ENCODE measurements at regions not wholly inside any gene's neighbourhood (a gene's known extent, or its start where the extent isn't known, plus 50 kb on each side); places are given as distances from the start of the nearest gene placed in this dataset.

DNA sequence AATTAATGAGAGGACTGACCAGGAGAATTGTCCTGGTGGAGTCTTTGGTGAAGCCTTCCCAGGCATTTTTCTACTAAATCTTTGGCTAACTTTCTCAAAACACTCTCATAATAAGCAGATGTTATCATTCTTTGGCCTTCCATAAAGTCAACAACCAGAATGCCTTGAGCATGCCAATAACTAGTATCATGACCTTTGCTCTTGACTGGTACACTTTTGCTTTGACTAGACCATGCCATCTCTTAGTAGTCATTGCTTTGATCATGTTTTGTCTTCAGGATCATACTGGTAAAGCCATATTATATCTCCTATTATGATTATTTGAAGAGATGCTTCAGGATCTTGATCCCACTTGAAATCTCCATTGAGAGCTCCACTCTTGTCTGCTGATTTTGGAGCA, 506.9 kb downstream of the ELAVL2 start:
- Histone ChIP-seq H2BK12ac (ENCODE audit: low read length) (no peak overlapping the region), H2AFZ (ENCODE audit: insufficient read depth, low read length, poor library complexity) (no peak overlapping the region), H3K27me3 (ENCODE audit: insufficient read depth, low read length) (no peaks in the 10 kb centered on the region), H4K91ac (ENCODE audit: low read depth, low read length) (no peak overlapping the region), H2BK120ac (ENCODE audit: insufficient read depth, low read length, poor library complexity) (no peak overlapping the region), H4K8ac (ENCODE audit: low read depth, low read length) (no peak overlapping the region), H2AK5ac (ENCODE audit: low read length) (no peak overlapping the region), H3K36me3 (ENCODE audit: control insufficient read depth in 1 of 2, insufficient read depth in 2 of 2, low read length in 2 of 2) (no peaks in the 10 kb centered on the region), H3K4me2 (ENCODE audit: low read length) (no peak overlapping the region), H2BK5ac (ENCODE audit: low read depth, low read length, poor library complexity) (no peak overlapping the region), H3K79me1 (ENCODE audit: low read length) (no peaks in the 10 kb centered on the region), H3K4me3 (ENCODE audit: low read depth, low read length) (no peak overlapping the region), H3K79me2 (ENCODE audit: control insufficient read depth, insufficient read depth, low read length, poor library complexity) (no peaks in the 10 kb centered on the region), H3K23ac (ENCODE audit: low read length) (no peak overlapping the region), H3K27ac (ENCODE audit: low read depth, low read length) (no peak overlapping the region), H3K9me3 (ENCODE audit: insufficient read depth, low read depth, low read length) (no peaks in the 10 kb centered on the region), H3K4me1 (ENCODE audit: control insufficient read depth in 1 of 2, insufficient read depth in 2 of 2, low read length in 2 of 2) (no peaks in the 10 kb centered on the region), H3K14ac (ENCODE audit: low read length) (no peak overlapping the region), H3K18ac (ENCODE audit: low read length) (no peak overlapping the region), H4K12ac (ENCODE audit: low read depth, low read length) (no peak overlapping the region), H3K4ac (ENCODE audit: low read depth, low read length) (no peak overlapping the region), H3K9ac (ENCODE audit: low read length) (no peak overlapping the region)
- DNase-seq, result no peak

DNA sequence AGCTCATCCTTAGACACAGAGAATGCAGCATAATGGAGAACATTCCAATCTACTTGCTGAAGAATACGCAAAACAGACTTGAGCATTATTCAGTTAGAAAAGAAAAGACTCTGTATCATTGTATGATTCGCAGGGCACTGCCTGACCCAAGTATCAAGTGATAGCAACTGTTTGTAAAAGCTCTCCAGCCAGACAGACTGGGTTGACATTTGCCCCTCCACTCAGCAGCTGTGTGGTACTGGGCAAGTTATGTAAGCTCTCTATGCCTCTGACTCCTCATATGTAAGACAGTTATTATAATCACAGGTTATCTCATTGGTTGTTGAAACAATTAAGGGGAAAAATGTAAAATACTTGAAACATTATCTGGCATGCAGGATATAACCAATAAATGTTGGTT, 505.0 kb downstream of the ELAVL2 start:
- no peak overlapping the region for H3K9ac ChIP-seq (ENCODE audit: low read length)
- no peak overlapping the region for H2AFZ ChIP-seq (ENCODE audit: insufficient read depth, low read length, poor library complexity)
- no peak overlapping the region for H3K27ac ChIP-seq (ENCODE audit: low read depth, low read length)
- no CpG with 5 or more reads among the region's 2 CpGs for WGBS (ENCODE audit: extremely low coverage, insufficient coverage, insufficient read length)
- no peak overlapping the region for H4K8ac ChIP-seq (ENCODE audit: low read depth, low read length)
- H3K14ac ChIP-seq (ENCODE audit: low read length), result no peak overlapping the region
- no peaks in the 10 kb centered on the region for H3K4me1 ChIP-seq (ENCODE audit: control insufficient read depth in 1 of 2, insufficient read depth in 2 of 2, low read length in 2 of 2)
- DNase-seq, result no peak
- no peak overlapping the region for H3K23ac ChIP-seq (ENCODE audit: low read length)
- no peak overlapping the region for H4K91ac ChIP-seq (ENCODE audit: low read depth, low read length)
- no peak overlapping the region for H2BK12ac ChIP-seq (ENCODE audit: low read length)
- H4K12ac ChIP-seq (ENCODE audit: low read depth, low read length), result no peak overlapping the region
- H3K79me2 ChIP-seq (ENCODE audit: control insufficient read depth, insufficient read depth, low read length, poor library complexity), result no peaks in the 10 kb centered on the region
- no peak overlapping the region for H3K4ac ChIP-seq (ENCODE audit: low read depth, low read length)
- H2BK5ac ChIP-seq (ENCODE audit: low read depth, low read length, poor library complexity), result no peak overlapping the region
- H3K18ac ChIP-seq (ENCODE audit: low read length), result no peak overlapping the region
- H3K79me1 ChIP-seq (ENCODE audit: low read length), result no peaks in the 10 kb centered on the region
- H3K36me3 ChIP-seq (ENCODE audit: control insufficient read depth in 1 of 2, insufficient read depth in 2 of 2, low read length in 2 of 2), result no peaks in the 10 kb centered on the region
- no peak overlapping the region for H3K4me2 ChIP-seq (ENCODE audit: low read length)
- H3K4me3 ChIP-seq (ENCODE audit: low read depth, low read length), result no peak overlapping the region
- no peaks in the 10 kb centered on the region for H3K27me3 ChIP-seq (ENCODE audit: insufficient read depth, low read length)
- no peaks in the 10 kb centered on the region for H3K9me3 ChIP-seq (ENCODE audit: insufficient read depth, low read depth, low read length)
- H2BK120ac ChIP-seq (ENCODE audit: insufficient read depth, low read length, poor library complexity), result no peak overlapping the region
- H2AK5ac ChIP-seq (ENCODE audit: low read length), result no peak overlapping the region

DNA sequence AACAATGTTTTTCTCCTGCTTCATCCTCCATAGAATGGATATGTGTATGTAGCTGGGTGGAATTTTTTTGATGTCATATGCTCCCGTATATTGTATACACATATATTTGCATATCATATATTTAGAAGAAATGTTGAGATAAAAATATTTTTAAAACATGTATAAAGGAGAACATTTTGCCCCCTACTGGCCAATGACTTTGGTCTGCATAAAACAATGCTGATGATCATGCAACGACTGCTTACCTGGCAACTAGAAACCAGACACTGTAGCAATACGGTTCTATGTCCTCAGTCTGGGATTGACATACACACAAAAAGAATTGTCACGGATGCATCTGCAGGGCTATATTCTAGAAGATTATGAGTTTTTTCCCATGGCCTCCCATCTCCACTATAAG, 503.6 kb downstream of the ELAVL2 start:
- H3K4me1 ChIP-seq (ENCODE audit: control insufficient read depth in 1 of 2, insufficient read depth in 2 of 2, low read length in 2 of 2), result no peaks in the 10 kb centered on the region

DNA sequence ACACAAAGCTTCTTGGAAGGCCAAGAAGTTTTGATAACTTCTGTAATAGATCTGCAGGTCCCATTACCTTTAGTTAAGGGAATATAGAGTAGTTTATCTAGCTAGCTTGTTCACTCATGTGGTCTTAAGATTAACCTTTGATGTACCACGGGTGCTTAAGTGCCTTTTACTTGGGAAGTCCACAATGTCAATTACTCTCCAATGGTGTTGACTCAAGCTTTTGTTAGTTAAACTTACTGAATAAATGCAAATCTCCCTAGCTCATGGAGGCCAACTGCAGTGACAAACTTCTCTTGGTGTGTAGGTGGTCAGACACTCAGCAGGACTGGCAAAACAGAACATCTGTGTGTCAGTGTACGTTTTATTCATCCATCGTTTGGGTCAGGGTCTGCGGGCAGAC, 501.5 kb downstream of the ELAVL2 start:
- Histone ChIP-seq H3K4me3 (ENCODE audit: low read depth, low read length) (no peak overlapping the region), H2BK120ac (ENCODE audit: insufficient read depth, low read length, poor library complexity) (no peak overlapping the region), H3K79me1 (ENCODE audit: low read length) (no peaks in the 10 kb centered on the region), H3K4ac (ENCODE audit: low read depth, low read length) (no peak overlapping the region), H3K27me3 (ENCODE audit: insufficient read depth, low read length) (no peaks in the 10 kb centered on the region), H4K12ac (ENCODE audit: low read depth, low read length) (no peak overlapping the region), H3K27ac (ENCODE audit: low read depth, low read length) (no peak overlapping the region), H2AK5ac (ENCODE audit: low read length) (no peak overlapping the region), H3K9me3 (ENCODE audit: insufficient read depth, low read depth, low read length) (no peaks in the 10 kb centered on the region), H2BK12ac (ENCODE audit: low read length) (no peak overlapping the region), H2BK5ac (ENCODE audit: low read depth, low read length, poor library complexity) (no peak overlapping the region), H3K4me1 (ENCODE audit: control insufficient read depth in 1 of 2, insufficient read depth in 2 of 2, low read length in 2 of 2) (no peaks in the 10 kb centered on the region), H3K23ac (ENCODE audit: low read length) (no peak overlapping the region), H3K79me2 (ENCODE audit: control insufficient read depth, insufficient read depth, low read length, poor library complexity) (no peaks in the 10 kb centered on the region), H3K14ac (ENCODE audit: low read length) (no peak overlapping the region), H4K91ac (ENCODE audit: low read depth, low read length) (no peak overlapping the region), H3K18ac (ENCODE audit: low read length) (no peak overlapping the region), H3K9ac (ENCODE audit: low read length) (no peak overlapping the region), H2AFZ (ENCODE audit: insufficient read depth, low read length, poor library complexity) (no peak overlapping the region), H3K4me2 (ENCODE audit: low read length) (no peak overlapping the region), H3K36me3 (ENCODE audit: control insufficient read depth in 1 of 2, insufficient read depth in 2 of 2, low read length in 2 of 2) (no peaks in the 10 kb centered on the region), H4K8ac (ENCODE audit: low read depth, low read length) (no peak overlapping the region)
- DNase-seq, result no peak
- WGBS (ENCODE audit: extremely low coverage, insufficient coverage, insufficient read length), result no CpG with 5 or more reads among the region's 4 CpGs

More for the DNA sequence above, 503.6 kb downstream of the ELAVL2 start:
- H3K23ac ChIP-seq (ENCODE audit: low read length), result no peak overlapping the region
- no peak overlapping the region for H2BK12ac ChIP-seq (ENCODE audit: low read length)
- H4K12ac ChIP-seq (ENCODE audit: low read depth, low read length), result no peak overlapping the region
- no peak overlapping the region for H4K91ac ChIP-seq (ENCODE audit: low read depth, low read length)
- H3K9me3 ChIP-seq (ENCODE audit: insufficient read depth, low read depth, low read length), result no peaks in the 10 kb centered on the region
- no peak for DNase-seq
- no peak overlapping the region for H2AFZ ChIP-seq (ENCODE audit: insufficient read depth, low read length, poor library complexity)
- no peak overlapping the region for H3K4me2 ChIP-seq (ENCODE audit: low read length)
- no peak overlapping the region for H4K8ac ChIP-seq (ENCODE audit: low read depth, low read length)
- H3K18ac ChIP-seq (ENCODE audit: low read length), result no peak overlapping the region
- H3K4ac ChIP-seq (ENCODE audit: low read depth, low read length), result no peak overlapping the region
- no peak overlapping the region for H2AK5ac ChIP-seq (ENCODE audit: low read length)
- H3K14ac ChIP-seq (ENCODE audit: low read length), result no peak overlapping the region
- no peak overlapping the region for H3K9ac ChIP-seq (ENCODE audit: low read length)
- no peaks in the 10 kb centered on the region for H3K27me3 ChIP-seq (ENCODE audit: insufficient read depth, low read length)
- WGBS (ENCODE audit: extremely low coverage, insufficient coverage, insufficient read length), result no CpG with 5 or more reads among the region's 4 CpGs
- H3K79me2 ChIP-seq (ENCODE audit: control insufficient read depth, insufficient read depth, low read length, poor library complexity), result no peaks in the 10 kb centered on the region
- H2BK5ac ChIP-seq (ENCODE audit: low read depth, low read length, poor library complexity), result no peak overlapping the region
- H3K36me3 ChIP-seq (ENCODE audit: control insufficient read depth in 1 of 2, insufficient read depth in 2 of 2, low read length in 2 of 2), result no peaks in the 10 kb centered on the region
- no peak overlapping the region for H3K27ac ChIP-seq (ENCODE audit: low read depth, low read length)
- no peak overlapping the region for H2BK120ac ChIP-seq (ENCODE audit: insufficient read depth, low read length, poor library complexity)
- H3K79me1 ChIP-seq (ENCODE audit: low read length), result no peaks in the 10 kb centered on the region
- H3K4me3 ChIP-seq (ENCODE audit: low read depth, low read length), result no peak overlapping the region

DNA sequence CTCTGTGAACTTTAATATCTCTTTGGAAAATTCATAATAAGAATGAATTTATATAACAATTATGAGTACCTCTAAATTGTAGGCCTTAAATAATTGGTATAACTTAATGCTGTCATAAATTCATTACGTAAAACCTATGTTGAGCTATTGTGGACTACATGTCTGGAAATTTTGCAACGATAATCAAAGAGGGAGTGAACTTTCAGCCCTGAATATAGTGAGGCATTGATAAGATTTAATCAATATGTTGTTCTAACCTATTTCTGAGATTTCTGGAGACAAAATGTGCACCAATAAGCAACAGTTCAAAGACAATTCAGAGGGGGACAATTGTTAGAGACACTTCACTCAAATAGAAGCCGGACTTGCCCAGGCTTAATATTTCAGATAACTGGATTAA, 499.4 kb downstream of the ELAVL2 start:
- Histone ChIP-seq H3K4me3 (ENCODE audit: low read depth, low read length) (no peak overlapping the region), H3K4me2 (ENCODE audit: low read length) (no peak overlapping the region), H3K79me1 (ENCODE audit: low read length) (no peaks in the 10 kb centered on the region), H4K91ac (ENCODE audit: low read depth, low read length) (no peak overlapping the region), H2BK120ac (ENCODE audit: insufficient read depth, low read length, poor library complexity) (no peak overlapping the region), H3K14ac (ENCODE audit: low read length) (no peak overlapping the region), H2BK5ac (ENCODE audit: low read depth, low read length, poor library complexity) (no peak overlapping the region), H3K4me1 (ENCODE audit: control insufficient read depth in 1 of 2, insufficient read depth in 2 of 2, low read length in 2 of 2) (no peaks in the 10 kb centered on the region), H3K18ac (ENCODE audit: low read length) (no peak overlapping the region), H2AK5ac (ENCODE audit: low read length) (no peak overlapping the region), H2BK12ac (ENCODE audit: low read length) (no peak overlapping the region), H3K36me3 (ENCODE audit: control insufficient read depth in 1 of 2, insufficient read depth in 2 of 2, low read length in 2 of 2) (no peaks in the 10 kb centered on the region), H3K27ac (ENCODE audit: low read depth, low read length) (no peak overlapping the region), H3K9ac (ENCODE audit: low read length) (no peak overlapping the region), H3K23ac (ENCODE audit: low read length) (no peak overlapping the region), H3K9me3 (ENCODE audit: insufficient read depth, low read depth, low read length) (peaks cover 6% of the 10 kb centered on the region), H4K12ac (ENCODE audit: low read depth, low read length) (no peak overlapping the region), H4K8ac (ENCODE audit: low read depth, low read length) (no peak overlapping the region), H2AFZ (ENCODE audit: insufficient read depth, low read length, poor library complexity) (no peak overlapping the region), H3K27me3 (ENCODE audit: insufficient read depth, low read length) (no peaks in the 10 kb centered on the region), H3K4ac (ENCODE audit: low read depth, low read length) (no peak overlapping the region), H3K79me2 (ENCODE audit: control insufficient read depth, insufficient read depth, low read length, poor library complexity) (no peaks in the 10 kb centered on the region)
- WGBS (ENCODE audit: extremely low coverage, insufficient coverage, insufficient read length), result no CpG with 5 or more reads among the region's 3 CpGs
- no peak for DNase-seq
